RWPE2 (cell line): ENCODE measurements at regions not wholly inside any gene's neighbourhood (a gene's known extent, or its start where the extent isn't known, plus 50 kb on each side); places are given as distances from the start of the nearest gene placed in this dataset.
"Not testable (repeated sequence)": the region's sequence is repeated elsewhere in the genome, so short reads cannot be mapped to it uniquely, and the experiment has no call there.

Source experiments
- ATAC-seq: fragments of 200-7000 bp; cut with Tn5 transposase; 3 replicates; pipeline ENCODE4 v1.9.1; 2021; ENCODE audit warnings: low read depth
- DNase-seq: peaks from one replicate; pipeline ENCODE4 v3.0.0-alpha.2; 2020; ENCODE audit warnings: low spot score
- H3K27ac ChIP-seq: fragments of 450-650 bp; 2 replicates; pipeline ENCODE4 v1.5.1; 2017; ENCODE audit warnings: mild to moderate bottlenecking; ENCODE audit not compliant: poor library complexity, severe bottlenecking
- H3K27me3 ChIP-seq: fragments of 250-450 bp; sonication (Bioruptor Pico); 2 replicates; pipeline ENCODE4 v1.5.1; 2021; ENCODE audit warnings: mild to moderate bottlenecking, moderate library complexity; ENCODE audit not compliant: insufficient read depth, poor library complexity, severe bottlenecking
- H3K36me3 ChIP-seq: fragments of 250-450 bp; sonication (Bioruptor Pico); 2 replicates; pipeline ENCODE4 v1.5.1; 2020; ENCODE audit warnings: low read depth, mild to moderate bottlenecking, moderate library complexity
- H3K4me1 ChIP-seq: fragments of 250-450 bp; sonication (Bioruptor Pico); 2 replicates; pipeline ENCODE4 v1.5.1; 2021; ENCODE audit warnings: mild to moderate bottlenecking, moderate library complexity; ENCODE audit not compliant: insufficient read depth, poor library complexity, severe bottlenecking
- H3K4me3 ChIP-seq: fragments of 250-450 bp; sonication (Bioruptor Pico); 2 replicates; pipeline ENCODE4 v1.5.1; 2021; ENCODE audit warnings: mild to moderate bottlenecking, moderate library complexity; ENCODE audit not compliant: severe bottlenecking
- H3K9me3 ChIP-seq: fragments of 250-450 bp; sonication (Bioruptor Pico); 2 replicates; pipeline ENCODE4 v1.5.1; 2021; ENCODE audit warnings: mild to moderate bottlenecking, moderate library complexity; ENCODE audit not compliant: severe bottlenecking
- CTCF ChIP-seq: fragments of 450-650 bp; IDR thresholded peaks from one replicate; pipeline ENCODE4 v1.5.1; 2017; ENCODE audit warnings: mild to moderate bottlenecking, moderate library complexity; ENCODE audit not compliant: poor library complexity, severe bottlenecking

GRCh38 chr6:93183531-93183972 lies 235.8 kb downstream of the EPHA7 start:
- ATAC-seq: no peak
- DNase-seq: no peak
- Histone ChIP-seq H3K27me3 (no peaks in the 10 kb centered on the region), H3K36me3 (no peaks in the 10 kb centered on the region), H3K9me3 (no peaks in the 10 kb centered on the region), H3K4me3 (no peak overlapping the region), H3K4me1 (no peaks in the 10 kb centered on the region), H3K27ac (no peak overlapping the region)
- no peak for TF ChIP-seq CTCF

- no peak for ATAC-seq
- Histone ChIP-seq H3K9me3 (no peaks in the 10 kb centered on the region), H3K4me3 (no peak overlapping the region), H3K27ac (no peak overlapping the region), H3K27me3 (no peaks in the 10 kb centered on the region), H3K36me3 (no peaks in the 10 kb centered on the region), H3K4me1 (no peaks in the 10 kb centered on the region)
- no peak for TF ChIP-seq CTCF
- no peak for DNase-seq
Measured at GRCh38 chr6:93182938-93183479, 236.3 kb downstream of the EPHA7 start.

- Histone ChIP-seq H3K27me3 (no peaks in the 10 kb centered on the region), H3K9me3 (no peaks in the 10 kb centered on the region), H3K4me3 (no peak overlapping the region), H3K36me3 (no peaks in the 10 kb centered on the region), H3K27ac (no peak overlapping the region), H3K4me1 (no peaks in the 10 kb centered on the region)
- no peak for ATAC-seq
- TF ChIP-seq CTCF: no peak
- DNase-seq: no peak
Measured at GRCh38 chr6:93177918-93178317, 241.4 kb downstream of the EPHA7 start.

- DNase-seq: no peak
- TF ChIP-seq CTCF: no peak
- no peak overlapping the region for H3K27ac ChIP-seq
- H3K36me3 ChIP-seq: no peaks in the 10 kb centered on the region
- H3K4me3 ChIP-seq: no peak overlapping the region
- no peaks in the 10 kb centered on the region for H3K4me1 ChIP-seq
- no peaks in the 10 kb centered on the region for H3K27me3 ChIP-seq
- no peak for ATAC-seq
- no peaks in the 10 kb centered on the region for H3K9me3 ChIP-seq
Measured at GRCh38 chr6:93177438-93177837, 241.9 kb downstream of the EPHA7 start.

- ATAC-seq: no peak
- Histone ChIP-seq H3K27me3 (no peaks in the 10 kb centered on the region), H3K4me1 (no peaks in the 10 kb centered on the region), H3K36me3 (no peaks in the 10 kb centered on the region), H3K9me3 (no peaks in the 10 kb centered on the region), H3K27ac (no peak overlapping the region), H3K4me3 (no peak overlapping the region)
- DNase-seq: no peak
- TF ChIP-seq CTCF: no peak
Measured at GRCh38 chr6:93176070-93176469, 243.3 kb downstream of the EPHA7 start.

GRCh38 chr6:93173573-93173972 lies 245.8 kb downstream of the EPHA7 start:
- not testable (repeated sequence) for H3K27me3 ChIP-seq, H3K9me3 ChIP-seq, H3K27ac ChIP-seq, ATAC-seq, H3K4me1 ChIP-seq, DNase-seq, H3K4me3 ChIP-seq, H3K36me3 ChIP-seq
